HG02973 (cell line): ENCODE measurements at regions not wholly inside any gene's neighbourhood (a gene's known extent, or its start where the extent isn't known, plus 50 kb on each side); places are given as distances from the start of the nearest gene placed in this dataset.

Source experiments
- ATAC-seq: cut with Tn5 transposase; IDR thresholded peaks from one replicate; pipeline ENCODE4 v1.9.1; 2021; ENCODE audit warnings: moderate library complexity; ENCODE audit not compliant: unreplicated experiment

DNA sequence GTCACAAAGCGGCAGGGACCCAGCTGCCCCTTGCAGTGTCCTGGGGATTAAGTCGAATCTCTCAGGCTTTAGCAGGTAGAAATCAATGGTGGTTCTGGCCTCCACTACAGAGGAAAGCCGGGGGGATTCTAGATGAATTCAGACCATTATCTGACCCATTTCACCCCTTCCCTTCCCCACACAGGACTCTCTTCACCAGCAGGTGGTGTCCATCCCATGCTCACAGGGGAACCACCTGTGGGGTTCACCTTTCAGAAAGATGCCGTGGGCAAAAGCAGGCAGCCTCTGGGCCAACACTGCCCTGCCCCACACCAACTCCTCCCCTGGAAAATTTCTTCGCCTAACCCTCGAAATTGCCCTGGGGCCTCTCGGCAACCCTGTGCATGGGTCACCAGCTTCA, 123.8 kb upstream of the GGTLC1 start:
- no peak for ATAC-seq

DNA sequence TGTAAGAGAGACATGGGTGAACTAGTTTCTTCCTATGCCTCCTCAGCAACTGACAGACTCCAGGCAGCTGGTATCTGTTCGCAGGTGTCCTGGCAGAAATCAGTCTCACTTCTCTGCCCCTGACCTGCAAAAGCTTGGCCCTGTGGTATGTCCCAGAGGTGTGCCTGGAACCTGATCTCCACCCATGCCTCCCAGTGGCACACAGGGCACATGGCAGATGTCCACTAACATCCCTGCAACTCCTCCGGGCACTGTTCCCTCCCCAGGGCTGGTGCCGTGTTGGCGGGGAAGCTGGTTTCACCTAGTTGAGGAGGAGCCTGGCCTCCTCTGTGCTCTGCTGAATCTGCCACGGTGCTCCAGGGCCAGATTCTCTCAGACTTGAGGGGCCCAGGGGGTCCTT, 123.3 kb upstream of the GGTLC1 start:
- ATAC-seq: no peak

DNA sequence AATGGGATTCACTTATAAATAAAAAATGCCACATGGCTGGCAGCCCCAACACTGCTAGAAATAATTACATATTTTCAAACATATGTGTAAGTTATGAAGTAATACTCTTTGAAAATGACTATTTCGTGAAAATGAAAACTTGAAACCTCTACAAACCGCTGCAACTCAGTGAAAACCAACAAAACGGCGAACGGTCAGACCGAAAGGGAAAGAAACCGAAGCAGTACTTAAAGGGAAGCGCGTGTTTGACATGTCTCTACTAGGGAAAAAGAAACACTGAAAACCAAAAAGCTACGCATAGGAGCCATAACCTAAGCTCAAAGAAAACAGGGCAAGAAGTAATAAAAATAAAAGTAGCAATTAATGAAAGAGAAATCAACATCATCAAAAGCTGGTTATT, 121.0 kb upstream of the GGTLC1 start:
- ATAC-seq: no peak

DNA sequence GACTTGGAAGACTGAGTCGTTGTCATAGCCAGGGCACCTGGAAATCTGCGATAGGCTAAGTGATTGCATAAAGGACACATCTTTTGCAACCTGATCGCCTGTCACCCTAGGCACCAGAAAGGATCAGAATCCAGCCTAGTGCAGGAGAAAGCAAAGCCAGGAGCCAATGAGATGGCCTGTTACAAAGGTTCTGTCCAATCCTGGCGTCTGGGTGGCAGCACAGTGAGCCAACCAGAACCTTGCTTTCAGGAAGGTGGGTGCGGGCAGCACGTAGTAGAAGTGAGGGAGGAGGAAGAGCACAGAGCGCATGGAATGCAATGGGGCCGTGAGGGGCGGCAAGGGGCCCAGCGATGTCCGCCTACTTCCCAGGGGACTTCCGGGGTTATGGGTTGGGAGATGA, 120.4 kb upstream of the GGTLC1 start:
- ATAC-seq: no peak

DNA sequence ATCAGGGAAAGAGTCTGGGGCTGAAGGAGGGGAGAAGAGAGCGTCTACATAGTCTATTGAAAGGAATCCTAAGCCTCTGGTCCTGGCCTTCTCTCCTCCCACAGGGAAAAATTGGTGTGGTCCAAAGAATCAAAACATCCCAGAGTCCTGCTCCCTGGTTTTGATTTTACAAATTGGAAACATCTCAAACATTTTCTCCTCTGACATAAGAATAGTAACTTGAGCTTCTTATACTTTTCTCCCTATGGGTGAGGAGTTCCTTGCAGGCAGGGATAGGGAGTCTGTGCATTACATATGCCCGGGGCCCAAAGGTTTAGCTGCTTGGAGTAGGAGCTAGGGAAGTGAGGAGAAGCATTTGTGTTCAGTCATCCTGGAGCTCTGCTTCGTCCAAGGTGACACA, 120.0 kb upstream of the GGTLC1 start:
- no peak for ATAC-seq

DNA sequence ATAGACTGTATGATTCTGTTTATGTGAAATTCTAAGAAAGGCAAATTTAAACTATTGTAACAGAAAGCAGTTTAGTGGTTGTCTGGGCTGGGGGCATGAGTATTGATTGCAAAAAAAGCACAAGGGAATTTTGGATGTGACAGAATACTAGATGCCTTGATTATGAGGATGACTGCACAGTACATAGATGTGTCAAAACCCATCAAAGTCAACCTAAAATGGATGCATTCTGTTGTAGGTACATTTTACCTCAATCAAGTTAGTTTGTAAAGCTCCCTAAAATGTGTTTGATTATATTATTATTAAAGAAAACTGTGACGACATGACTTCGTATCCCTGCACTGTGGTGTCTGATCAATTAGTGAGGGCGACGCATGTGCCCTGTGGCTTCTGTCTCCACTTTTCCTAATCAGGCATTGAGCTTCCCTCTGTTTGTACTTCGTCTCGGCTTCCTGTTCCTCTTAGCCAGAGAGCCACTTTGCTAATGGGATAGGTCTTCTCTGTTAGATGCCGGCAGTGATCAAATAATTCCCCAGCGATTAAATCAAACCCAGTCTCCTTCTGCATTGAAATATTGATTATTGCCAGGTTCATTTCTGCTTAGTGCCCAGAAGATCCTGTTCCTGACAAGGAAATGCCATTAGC, 118.3 kb upstream of the GGTLC1 start:
- ATAC-seq: no peak

DNA sequence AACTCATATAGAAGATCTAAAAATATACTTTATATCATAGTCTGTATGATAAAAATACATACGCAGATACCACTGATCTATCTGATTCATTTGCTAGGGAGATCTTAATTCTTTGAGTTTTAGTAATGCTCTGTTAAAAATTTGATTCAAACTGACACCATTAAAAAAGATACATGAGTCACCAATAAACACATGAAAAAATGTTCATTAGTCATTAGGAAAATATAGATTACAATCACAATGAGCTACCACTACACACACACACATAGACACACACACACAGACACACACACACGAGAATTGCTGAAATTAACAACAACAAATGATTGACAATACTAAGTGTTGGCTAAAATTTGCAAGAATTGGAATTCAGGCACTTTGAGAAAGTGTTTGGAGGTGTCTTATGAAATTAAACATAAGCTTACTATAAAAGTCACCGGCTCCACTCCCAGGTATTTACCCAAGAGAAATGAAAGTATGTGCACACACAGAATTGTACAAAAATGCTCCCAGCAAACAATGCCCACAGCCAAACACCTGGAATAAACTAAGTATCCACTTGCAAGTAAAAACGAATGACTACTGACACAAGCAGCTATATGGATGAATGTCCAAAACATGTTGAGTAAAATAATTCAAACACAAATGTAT, 117.7 kb upstream of the GGTLC1 start:
- ATAC-seq: no peak

DNA sequence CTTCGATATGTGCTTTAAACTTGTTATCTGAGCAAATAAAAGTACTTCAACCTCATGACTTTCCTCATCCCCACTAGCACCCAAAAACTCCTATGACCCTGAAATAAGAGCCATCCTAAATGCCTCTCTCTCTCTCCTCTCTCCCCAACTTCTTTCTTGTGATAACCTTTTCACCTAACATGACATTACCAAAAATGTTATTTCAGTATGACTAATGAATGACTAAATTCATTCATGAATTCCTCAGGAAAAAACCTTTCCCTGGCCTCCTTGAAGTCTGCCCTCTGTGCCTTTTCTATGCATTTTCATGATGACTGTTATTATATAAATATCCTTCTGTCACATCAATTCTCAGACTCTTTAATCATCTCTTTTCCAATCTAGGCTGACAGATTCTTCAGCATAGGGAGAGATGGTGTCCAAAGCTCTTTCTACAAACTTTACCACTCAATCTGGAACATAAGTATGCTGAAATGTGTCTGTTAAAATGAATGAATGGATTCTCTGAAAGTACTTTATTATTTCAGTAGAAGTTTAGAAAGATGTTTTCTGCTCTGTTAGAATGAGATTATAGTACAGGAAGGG, 114.3 kb upstream of the GGTLC1 start:
- no peak for ATAC-seq

DNA sequence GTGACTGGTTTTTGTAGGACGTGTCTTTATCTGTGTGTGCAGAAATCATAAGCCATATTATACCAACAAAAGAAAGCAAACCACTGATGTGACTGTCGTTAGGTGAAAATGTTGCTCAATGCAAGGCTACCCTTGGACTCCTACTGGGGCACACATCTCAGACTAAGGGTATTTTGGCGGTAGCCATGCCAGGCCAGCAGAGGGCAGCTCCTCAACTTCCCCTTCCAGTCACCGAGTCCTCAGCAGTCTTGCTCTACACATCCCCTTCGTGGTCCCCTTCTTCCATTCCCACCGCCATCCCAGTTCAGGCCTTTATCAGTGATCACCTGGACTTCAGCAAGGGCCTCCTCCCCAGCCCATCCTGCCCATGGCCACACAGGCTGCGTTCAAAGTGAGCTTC, 113.7 kb upstream of the GGTLC1 start:
- ATAC-seq: no peak

DNA sequence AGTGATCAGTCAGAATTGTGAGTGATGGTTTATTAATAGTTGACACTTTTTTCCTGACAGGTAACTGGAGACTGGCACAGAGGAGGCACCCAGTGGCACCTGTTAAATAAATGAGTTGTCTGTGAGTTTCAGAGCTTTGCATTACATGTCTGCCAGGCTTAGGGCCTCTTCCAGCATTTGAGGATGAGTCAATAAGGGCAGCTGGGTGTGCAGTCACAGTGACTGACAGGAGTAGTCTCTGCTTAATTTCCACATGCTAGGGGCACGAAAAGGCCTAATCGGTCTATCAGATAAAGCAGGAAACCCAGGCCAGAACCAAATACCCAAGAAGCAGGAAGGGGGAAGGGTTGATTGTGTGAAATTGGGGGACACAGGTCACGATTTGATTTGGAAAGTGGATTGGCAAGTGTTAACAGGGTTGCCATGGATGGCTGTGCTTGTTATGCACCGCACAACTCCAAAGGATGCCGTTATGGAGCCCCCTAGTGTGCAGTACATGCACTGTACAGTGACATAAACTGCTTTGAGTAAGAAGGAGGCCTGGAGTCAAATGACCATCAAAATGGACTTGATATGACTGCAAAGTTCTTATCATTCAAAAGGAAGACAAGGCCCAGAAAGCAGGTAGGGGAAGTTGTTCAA, 111.9 kb upstream of the GGTLC1 start:
- ATAC-seq: peak; percentile 92

DNA sequence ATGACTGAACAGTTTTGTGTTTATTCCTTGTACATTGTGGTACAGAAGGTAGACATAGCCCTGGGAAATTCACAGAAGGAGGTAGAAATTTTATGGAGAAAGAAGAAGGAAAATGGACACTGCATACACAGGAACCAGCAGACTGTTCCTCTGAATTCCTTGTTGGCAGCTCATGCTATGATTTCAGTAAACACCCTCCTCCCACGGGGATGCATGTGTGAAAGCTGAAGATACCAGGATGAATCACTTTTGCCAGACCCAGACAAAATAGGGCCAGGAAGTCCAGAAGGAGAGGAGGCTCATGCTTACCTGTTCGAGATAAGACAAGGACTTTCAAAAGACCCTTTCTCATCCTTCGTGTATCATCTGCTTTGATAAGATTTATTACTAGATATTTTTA, 110.3 kb upstream of the GGTLC1 start:
- ATAC-seq: no peak

DNA sequence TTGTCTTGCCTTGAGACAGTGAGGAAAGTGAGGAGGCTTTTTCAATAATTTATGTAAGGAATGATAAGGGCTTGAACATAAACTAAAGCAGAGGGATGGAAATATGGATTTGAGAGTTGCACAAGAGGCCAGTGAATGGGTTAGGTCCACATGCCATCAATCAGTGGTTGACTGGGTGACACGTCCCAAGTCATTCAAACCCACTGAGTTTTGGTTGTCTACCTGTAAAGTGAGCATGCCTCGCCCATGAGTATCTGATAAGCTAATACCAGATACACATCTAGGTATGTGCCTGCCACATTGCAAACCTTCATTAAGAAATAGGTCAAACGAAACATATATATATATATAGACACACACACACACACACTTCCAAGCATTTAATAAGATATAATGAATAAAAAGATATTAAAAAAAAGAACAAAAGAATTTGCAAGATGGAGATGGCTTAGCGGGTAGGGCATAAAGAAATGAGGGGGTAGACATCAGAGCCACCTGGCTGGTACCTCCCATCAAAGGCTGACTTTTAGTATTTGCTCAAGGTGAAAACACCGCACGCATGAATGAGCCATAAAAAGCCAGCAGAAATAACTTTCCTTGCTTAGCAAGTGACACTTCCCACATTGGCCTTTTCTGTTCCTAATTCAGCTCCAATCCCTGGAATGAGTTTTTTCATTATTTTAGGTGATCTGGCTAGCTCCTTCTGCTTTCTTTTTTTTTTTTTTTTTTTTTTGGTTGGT, 109.1 kb upstream of the GGTLC1 start:
- no peak for ATAC-seq

DNA sequence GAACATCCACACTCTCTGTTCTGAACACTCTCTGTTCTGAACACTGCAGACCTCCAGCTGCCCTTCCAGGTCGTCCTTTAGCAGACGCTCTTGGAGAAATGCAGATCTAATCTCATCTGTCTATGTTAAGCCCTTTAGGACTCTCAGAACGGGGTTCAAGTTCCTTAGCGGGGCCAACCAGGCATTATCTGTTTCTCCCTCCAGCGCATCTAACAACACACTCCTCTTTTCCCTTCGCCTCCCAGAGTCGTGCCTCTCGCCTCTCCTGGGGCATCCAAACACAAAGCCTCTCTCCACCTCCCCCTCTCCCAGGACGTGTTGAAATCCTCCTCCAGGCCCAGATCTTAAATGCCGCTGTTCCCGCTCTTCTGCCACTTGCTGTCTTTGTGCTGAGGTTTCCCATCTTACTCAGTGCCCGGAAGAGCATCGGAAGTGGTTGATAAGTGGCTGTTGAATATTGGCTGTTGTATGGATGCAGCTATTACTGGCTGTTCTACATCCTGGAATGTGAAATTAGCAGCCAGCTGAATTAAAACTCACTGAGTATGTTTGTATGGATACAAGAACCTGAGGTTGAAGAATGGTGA, 108.4 kb upstream of the GGTLC1 start:
- ATAC-seq: no peak

DNA sequence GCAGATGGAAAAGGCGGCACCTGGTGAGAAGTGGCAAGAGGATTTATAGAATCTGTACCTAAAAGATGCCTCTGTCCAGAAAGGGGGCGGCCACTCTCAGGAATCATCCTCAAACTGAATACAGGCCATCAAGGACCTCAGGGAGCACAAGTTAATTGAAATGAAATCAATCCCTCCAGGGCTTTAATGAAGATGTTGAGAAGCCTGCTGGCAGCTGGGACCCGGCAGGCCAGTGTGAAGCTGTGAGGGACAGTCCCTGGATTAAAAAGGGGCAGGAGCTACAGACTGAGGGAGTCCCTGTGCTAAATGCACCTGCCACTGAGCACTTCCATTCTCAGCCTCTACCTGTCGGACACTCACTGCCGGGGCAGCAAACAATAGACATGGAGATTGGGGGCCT, 107.7 kb upstream of the GGTLC1 start:
- ATAC-seq: no peak

DNA sequence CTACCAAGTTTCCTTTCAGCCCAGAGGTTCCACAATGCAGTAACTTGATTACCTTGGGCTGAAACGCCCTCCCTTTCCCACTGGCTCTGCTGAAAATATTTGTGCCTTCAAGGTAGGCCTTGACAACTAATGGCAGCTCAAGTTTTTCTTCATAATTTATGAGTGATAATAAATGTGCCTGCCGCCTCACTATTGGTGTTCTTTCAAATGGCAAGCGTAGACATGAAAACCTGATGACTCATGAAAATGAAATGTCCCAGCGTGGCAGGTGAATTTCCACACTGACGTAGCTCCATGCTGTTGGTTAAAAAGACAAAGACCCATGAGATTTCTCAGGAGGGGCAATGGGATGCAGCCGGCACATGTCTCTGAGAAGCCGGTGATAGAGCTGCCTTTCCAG, 107.2 kb upstream of the GGTLC1 start:
- ATAC-seq: no peak

DNA sequence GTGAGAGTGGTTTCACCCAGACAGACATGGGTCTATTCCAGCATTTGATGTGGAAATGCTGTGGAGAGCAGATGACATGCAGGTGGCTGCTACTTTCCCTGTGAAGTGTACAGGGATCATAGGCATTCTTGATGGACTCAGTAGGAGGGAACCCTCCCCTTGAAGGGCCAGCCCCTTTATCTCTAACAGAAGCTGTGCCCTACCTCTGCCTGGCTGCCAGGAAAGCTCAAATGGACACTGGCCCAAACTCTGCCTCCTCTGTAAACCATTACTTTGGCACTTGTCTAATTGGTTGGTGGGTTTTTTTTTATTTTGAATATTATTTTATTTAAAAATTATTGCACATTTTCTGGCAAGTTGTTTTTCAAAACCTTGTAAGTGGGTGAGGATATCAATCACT, 106.7 kb upstream of the GGTLC1 start:
- no peak for ATAC-seq

DNA sequence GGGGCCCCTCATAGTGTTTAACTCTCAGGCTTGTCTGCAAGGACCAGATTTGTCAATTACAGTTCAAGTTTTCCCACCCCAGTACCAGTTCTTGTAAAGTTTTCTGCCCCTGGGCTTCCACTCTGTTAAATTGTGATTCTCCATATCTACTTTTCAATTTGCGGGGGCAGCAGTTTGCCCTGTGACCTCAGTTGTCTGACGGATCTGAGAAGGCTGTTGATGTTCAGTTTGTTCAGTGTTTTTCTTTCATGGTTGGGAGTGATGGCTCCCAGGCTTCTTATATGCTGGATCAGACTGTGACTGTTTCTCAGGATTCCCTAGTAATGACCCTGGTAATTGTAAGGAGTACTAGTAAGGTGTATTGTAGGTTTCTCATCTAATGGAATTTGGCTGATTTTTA, 101.0 kb upstream of the GGTLC1 start:
- no peak for ATAC-seq

DNA sequence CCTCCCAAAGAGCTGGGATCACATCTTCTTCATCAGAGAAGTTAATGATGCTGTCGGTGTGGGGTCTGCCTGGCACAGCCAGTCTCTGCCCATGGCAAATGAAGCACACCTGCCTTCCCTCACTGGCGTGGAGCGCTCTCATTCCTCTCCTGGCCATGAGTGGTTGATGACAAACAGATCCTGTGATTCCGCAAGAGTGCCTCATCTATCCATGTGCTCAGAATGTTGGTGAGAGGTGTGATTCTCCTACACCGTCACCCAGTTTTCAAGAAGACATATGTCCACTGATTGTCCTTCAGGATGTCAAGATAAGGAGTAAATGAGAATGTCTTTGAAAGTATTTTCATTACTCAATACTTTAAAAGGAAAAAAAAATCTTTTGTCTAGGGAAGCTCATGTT, 97.5 kb upstream of the GGTLC1 start:
- ATAC-seq: no peak

DNA sequence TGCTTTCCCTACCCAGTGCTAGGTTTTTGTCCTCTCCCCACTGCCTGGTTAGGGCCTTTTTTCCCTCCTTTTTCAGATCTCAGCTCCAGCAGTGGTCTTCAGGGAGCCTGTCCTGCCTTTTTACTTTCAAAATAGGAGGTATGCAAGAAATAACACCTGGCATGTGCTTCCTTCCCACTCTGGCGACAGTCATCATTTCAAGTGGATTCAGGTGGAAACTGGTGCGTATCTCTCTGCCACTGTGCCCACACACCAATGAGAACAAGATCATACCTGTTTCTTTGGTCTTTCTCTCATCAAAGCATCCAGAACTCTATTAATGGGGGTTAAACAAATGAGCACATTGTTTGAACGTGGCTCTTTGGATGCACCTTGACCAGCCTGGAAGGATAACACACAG, 95.7 kb upstream of the GGTLC1 start:
- no peak for ATAC-seq

DNA sequence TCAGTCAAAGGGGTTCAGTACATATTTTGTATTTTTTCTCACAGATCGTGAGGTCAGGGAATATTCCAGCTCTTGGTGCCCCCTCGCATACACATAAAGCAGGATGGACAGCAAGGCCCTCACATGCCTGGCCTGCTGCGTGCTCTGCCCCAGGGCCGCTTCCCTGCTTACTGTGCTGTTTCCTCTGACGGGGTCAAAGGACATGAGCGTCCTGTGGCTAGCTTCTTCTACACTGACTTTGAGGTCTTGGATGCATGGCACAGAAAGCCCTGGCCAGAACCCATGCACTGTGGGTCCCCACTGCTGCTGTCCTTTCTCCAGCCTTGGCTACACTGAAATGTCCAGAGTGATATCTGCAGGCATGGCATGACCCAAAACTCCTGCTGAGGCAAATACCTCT, 92.5 kb upstream of the GGTLC1 start:
- no peak for ATAC-seq
